ENCODE measurements at regions not wholly inside any gene's neighbourhood (a gene's known extent, or its start where the extent isn't known, plus 50 kb on each side); places are given as distances from the start of the nearest gene placed in this dataset.

GRCh38 chr7:93739424-93739823 is 151.1 kb downstream of the TFPI2 start:
- TF ChIP-seq ZBTB7A (IDR thresholded peaks at IDR 0.05; ENCODE audit: low read depth) (no peak), EP300 (IDR thresholded peaks at IDR 0.05; ENCODE audit: borderline replicate concordance) (no peak), USF1 (IDR thresholded peaks at IDR 0.05) (no peak), REST (IDR thresholded peaks at IDR 0.05; ENCODE audit: low read depth) (no peak), NFIC (IDR thresholded peaks at IDR 0.05) (no peak), YY1 (IDR thresholded peaks at IDR 0.05; ENCODE audit: low read depth) (no peak), TAF1 (IDR thresholded peaks at IDR 0.05; ENCODE audit: low read depth) (no peak), TCF12 (IDR thresholded peaks at IDR 0.05; ENCODE audit: low read depth) (no peak)

Data from Ishikawa (cell line).